Hematopoietic multipotent progenitor cell treated with erythropoietin and hydrocortisone succinate and interleukin-3 and kit ligand, for 4 days (in vitro differentiated cells): ENCODE measurements at regions not wholly inside any gene's neighbourhood (a gene's known extent, or its start where the extent isn't known, plus 50 kb on each side); places are given as distances from the start of the nearest gene placed in this dataset.
A peak's percentile ranks its signal among the peaks of the same experiment; 100 is the strongest.

Source experiments
- DNase-seq: peaks from one replicate; pipeline ENCODE4 v3.0.0-alpha.2; 2015

DNA sequence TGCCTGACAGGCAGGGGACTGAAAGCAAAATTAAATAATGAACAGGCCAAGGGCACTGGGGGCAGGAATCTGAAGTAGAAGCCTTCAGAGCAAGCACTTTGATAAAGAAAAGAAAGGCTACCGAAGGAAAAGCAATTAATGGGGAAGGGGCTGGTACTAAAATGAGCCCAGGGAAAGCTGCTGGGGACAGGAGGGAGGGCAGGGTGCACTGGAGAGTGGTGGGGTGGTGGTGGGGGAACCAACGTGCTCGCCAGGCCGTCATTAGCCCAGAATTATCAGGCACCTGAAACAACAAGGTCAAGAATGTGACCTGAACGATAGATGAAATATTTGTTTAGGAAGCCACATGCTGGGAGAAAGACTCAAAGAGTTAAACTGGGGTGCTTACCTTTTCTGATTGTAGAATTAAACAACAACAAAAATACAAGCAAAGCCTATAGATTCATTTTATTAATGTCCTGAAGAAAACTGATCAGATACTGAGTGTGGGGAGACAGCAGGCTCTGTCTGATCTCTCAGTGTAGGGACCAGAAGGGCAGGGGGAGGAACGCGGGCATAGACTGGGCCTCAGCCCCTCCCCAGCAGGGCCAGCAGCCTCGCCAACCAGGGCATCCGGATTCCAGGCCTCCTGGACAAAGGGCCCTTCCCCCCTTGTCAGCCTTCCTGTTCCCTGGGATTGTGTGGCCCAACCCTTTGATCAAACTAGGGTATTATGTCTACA, 239.7 kb upstream of the KLF3 start:
- DNase-seq, result no peak

DNA sequence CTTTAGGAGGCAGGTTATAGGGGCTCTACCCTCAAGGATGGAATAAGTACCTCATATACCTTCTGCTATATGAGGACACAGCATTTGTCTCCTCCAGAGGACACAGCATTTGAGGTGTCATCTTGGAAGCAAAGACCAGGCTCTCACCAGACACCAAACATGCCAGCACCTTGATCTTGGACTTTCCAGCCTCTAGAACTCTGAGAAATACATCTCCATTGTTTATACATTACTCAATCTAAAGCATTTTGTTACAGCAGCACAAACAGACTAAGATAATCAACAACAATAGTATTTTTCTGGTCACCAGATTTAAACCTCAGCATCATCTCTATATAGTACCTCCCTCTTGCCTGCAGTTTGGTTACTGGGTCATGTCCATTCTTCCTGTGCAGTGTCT, 237.5 kb upstream of the KLF3 start:
- no peak for DNase-seq

DNA sequence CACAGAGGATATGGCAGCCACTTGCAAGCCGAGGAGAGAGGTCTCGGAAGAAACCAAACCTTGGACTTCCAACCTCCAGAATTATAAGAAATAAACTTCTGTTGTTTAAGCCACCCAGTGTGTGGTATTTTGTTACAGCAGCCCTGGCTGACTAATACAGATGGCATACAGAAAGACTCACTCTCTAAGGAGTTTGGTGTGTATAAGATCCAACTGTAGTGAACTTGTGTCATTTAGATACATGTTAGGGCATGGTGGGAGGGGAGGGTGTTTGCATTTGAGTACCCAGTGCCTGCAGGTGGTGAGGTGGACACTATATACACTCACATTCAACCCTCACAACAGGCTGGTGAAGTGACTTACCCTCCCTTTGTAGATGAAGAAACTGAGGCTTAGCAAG, 233.2 kb upstream of the KLF3 start:
- DNase-seq, result no peak

GRCh38 chr4:38442073-38442788, 221.8 kb upstream of the KLF3 start:
- DNase-seq, result no peak

DNA sequence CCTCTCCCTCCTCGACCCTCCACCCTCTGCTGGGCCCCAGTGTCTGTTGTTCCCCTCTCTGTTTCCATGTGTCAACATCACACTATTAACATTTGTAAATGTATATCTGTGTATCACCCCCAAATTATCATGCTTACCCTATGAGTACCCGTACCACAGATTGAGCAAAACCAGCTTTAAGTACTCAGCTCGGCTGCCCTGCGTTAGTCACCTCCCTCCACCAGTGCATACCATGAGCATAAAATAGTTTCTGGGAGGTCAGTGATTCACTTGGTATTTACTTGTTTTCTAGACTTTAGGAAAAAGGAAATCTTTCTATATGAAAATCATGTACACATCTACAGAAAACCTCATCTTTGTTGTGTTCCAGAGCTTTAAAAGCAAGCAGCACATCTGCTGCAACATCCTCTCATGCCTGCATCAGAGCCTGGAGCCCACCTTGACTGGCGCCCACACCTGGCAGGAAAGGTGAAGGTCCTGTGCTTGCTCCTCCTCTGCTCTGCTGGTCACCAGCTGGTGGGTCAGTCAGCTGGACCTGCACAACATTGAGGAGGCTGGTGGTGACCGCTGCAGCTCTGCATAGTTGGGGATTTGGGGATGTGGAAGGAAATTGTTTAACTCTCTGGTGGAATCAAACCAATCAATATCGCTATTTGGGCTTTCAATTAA, 214.4 kb upstream of the KLF3 start:
- no peak for DNase-seq

- no peak for DNase-seq
Observed at GRCh38 chr4:38452009-38452408, 212.0 kb upstream of the KLF3 start.

DNA sequence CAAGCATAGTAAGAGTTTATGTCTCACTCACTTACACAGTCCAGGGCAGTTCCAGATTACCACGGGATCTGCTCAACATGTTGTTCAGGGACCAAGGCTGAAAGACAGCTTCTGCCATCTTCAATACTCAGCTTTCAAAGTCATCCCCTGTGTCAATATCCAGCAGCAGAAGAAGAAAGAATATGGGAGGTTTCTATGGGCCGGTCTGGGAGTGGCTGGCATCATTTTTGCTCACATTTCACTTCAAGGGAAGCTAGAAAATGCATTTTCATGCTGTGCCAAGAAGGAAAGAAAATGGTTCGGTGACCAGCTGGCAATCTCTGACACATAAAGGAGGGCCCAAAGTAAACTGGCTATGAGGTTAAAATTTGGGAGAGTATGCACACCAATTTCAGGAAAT, 211.5 kb upstream of the KLF3 start:
- DNase-seq, result no peak

- no peak for DNase-seq
Observed at GRCh38 chr4:38453253-38453881, 210.6 kb upstream of the KLF3 start.

DNA sequence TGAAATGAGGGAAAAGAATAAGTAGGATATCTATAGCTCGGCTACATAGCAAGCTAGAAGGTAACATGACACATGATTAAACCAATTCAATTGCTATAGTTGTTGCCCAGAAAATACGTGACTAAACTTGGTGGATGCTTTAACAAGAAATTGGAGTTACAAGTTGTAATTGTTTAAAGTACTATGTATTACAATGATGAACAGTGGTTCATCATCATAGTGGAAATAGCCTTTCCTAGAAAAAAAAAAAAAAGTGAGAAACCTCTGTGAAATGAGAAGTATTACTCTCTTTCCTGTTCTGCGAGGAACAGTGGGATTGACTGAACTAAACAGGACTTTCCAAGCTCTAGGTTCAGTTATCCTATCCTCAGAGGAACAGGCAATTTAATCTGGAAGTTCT, 209.7 kb upstream of the KLF3 start:
- no peak for DNase-seq

- DNase-seq, result no peak
Observed at GRCh38 chr4:38455092-38455862, 208.7 kb upstream of the KLF3 start.

- DNase-seq, result no peak
Observed at GRCh38 chr4:38456096-38456495, 207.9 kb upstream of the KLF3 start.

GRCh38 chr4:38461342-38461741, 202.7 kb upstream of the KLF3 start:
- DNase-seq, result no peak

DNA sequence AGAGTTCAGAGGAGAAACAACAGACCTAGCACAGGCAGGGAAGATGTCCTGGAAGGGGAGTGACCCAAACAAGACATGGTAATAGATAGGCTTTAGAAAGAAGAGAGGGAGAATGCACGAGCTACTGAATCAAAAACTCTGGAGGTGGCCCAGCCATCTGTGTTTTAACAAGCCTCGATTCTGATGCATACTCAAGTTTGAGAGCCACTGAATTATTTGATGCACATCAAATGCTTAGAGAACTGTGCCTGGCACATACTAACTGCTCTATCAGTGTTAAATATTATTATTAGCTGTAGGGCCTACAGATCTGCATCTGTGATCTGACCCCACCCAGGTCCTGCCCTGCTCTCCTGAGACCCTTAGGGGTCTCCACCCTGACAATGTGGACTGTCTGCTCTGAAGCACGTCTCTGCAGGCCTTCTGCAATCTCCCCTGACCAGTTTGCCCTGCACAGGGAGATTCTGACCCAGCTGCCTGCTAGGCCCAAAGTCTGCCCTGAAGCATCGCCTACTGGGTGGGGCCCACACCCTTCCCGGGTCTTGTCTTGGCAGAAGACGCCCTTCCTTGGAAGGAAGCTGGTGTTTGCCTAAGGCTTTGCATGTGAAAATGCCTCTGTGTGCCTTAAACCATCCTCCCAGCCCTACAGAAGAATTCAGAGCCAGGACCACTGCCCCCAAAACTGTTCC, 201.5 kb upstream of the KLF3 start:
- no peak for DNase-seq

DNA sequence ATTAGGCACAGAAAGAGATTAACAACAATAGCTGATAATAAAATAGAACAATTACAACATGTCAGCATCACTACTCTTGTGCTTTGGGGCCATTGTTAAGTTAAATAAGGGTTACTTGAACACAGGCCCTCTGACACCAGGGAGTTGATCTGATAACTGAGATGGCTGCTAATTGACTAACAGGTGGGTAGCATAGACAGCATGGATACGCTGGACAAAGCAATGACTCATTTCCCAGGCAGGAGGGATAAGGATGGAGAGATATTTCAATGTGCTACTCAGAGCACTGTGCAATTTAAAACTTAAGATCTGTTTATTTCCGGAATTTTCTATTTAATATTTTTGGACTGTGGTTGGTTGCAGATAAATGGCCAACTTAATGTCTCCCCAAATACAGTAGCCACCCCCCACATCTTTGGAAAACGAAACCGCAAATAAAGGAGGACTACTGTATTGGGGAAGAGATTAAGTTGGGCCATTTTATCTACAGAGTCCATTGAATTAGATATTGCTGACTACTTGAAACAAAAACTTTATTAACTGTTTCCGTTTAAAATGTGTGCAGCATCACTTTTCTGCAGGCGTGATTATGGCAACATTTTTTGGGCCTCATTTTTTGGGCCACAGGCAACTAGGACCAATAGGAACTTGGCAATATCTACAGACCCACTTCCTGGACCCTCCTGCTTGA, 200.6 kb upstream of the KLF3 start:
- DNase-seq, result no peak

DNA sequence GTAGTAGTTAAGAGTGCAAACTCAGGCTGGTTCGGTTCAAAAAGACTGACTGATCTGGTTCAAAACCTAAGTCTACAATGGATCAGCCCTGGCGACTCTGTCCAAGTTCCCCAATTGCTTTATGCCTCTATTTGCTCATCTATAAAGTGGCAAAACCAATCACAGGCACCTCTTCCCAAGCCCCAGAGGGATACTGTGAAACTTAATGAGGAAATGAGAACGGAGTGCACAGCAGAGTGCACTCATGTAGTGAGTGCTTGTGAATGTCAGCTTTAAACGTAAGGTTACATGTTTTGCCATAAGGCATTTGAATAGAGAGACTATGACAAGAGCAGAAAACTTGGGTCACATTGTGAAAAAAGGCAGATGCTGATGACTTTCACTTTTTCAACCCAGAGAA, 199.7 kb upstream of the KLF3 start:
- no peak for DNase-seq

GRCh38 chr4:38466401-38466800, 197.6 kb upstream of the KLF3 start:
- peak; percentile 25 for DNase-seq

GRCh38 chr4:38467296-38467695, 196.7 kb upstream of the KLF3 start:
- DNase-seq, result no peak

DNA sequence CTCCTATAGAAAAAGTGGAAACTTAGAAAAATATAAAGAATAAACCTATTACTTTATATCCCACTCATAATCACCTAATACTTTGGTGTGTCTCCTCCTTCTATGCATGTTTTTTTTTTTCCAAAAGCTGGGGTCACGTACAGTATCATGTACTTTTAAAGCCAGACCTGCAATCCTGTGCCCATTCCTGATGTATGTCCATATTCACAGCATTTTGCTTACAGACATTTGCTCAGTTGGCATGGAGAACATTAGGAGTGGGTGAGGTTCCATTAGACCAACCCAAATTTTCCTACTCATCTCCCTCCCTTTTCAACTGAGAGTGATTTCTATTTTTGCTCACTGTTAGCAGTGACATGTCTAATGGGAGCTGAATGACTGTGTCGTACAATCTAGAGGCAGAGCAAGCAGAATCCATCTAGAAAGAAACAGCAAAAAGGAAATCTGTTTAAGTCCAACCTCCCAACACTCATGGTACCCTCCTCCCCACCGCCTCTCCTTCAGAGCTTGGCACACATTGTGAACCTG, 195.6 kb upstream of the KLF3 start:
- no peak for DNase-seq

DNA sequence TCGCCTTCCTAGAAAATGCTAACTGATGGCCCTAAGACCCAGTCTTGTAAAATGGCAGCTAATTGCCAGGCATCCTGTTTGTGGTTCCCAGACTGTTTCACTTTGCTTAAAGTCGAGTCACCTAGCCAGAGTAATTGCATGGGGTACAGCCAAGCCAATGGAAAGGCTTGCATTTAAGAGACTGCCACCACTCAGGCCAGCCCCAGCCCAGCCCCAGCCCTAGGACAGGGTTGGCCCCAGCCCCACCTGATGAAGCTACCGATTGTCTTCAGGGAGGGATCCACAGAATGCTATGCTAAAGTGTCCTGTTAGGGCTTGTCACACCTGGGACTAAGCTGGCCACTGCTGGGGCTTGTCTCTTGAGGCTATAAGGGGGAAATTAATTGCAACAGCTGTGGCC, 194.6 kb upstream of the KLF3 start:
- DNase-seq, result no peak

- no peak for DNase-seq
Observed at GRCh38 chr4:38470735-38471262, 193.2 kb upstream of the KLF3 start.

DNA sequence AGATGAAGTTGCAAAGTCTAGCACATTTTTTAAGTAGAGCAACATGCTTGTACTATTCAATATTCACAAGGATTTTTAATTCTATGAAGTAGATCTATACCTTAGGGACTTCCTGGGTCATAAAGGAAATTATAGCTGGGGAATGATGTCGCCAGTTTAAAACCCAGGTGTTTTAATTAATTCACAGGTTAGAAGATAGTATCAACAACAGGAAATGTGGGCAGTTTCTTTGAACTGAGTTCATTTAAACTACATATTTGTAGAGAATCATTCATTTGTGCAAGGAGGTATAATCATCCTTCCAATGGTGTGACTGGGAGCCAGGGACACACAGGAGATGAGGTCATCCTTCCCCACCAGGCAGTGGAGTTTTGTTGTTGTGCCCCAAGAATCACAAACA, 181.3 kb upstream of the KLF3 start:
- DNase-seq, result no peak
